Upper lobe of left lung (tissue), 4 donors: ENCODE measurements at regions not wholly inside any gene's neighbourhood (a gene's known extent, or its start where the extent isn't known, plus 50 kb on each side); places are given as distances from the start of the nearest gene placed in this dataset.

ENCODE experiments used
- CTCF ChIP-seq, 6 experiments: fragments of 450-650 bp in 4 of 6; fragments of 200-600 bp in 2 of 6; sonication (generic) in 2 of 6; IDR thresholded peaks; one replicate each; pipeline ENCODE4 v1.5.1; 2016 to 2019; ENCODE audit warnings: antibody characterized with exemption in 6 of 6
- EP300 ChIP-seq, 4 donors: sonication (generic); formaldehyde crosslinking; IDR thresholded peaks; one replicate each; pipeline ENCODE4 v1.5.1; 2017; ENCODE audit warnings: antibody characterized with exemption in 4 of 4, control low read depth in 2 of 4

- TF ChIP-seq CTCF (IDR thresholded peaks at IDR 0.05) (no peak), EP300 (IDR thresholded peaks at IDR 0.05) (no peak)
Measured at GRCh38 chr9:117480729-117481128, 65.9 kb upstream of the ASTN2 start.
